Neuronal stem cell (in vitro differentiated cells): ENCODE measurements at regions not wholly inside any gene's neighbourhood (a gene's known extent, or its start where the extent isn't known, plus 50 kb on each side); places are given as distances from the start of the nearest gene placed in this dataset.

Experiments used
- DNase-seq: peaks from one replicate; pipeline ENCODE4 v3.0.0-alpha.2; 2013; ENCODE audit warnings: low spot score
- H2AFZ ChIP-seq: one replicate; pipeline ENCODE4 v1.6.1; 2013; ENCODE audit warnings: mild to moderate bottlenecking, low read length, inconsistent platforms
- H2AK5ac ChIP-seq: 2 replicates; pipeline ENCODE4 v1.6.1; 2013; ENCODE audit warnings: low read depth, mild to moderate bottlenecking, inconsistent platforms, low read length, moderate library complexity, mixed read lengths
- H2BK120ac ChIP-seq: 2 replicates; pipeline ENCODE4 v1.6.1; 2013; ENCODE audit warnings: low read depth, mild to moderate bottlenecking, inconsistent platforms, low read length, moderate library complexity, mixed read lengths
- H2BK12ac ChIP-seq: one replicate; pipeline ENCODE4 v1.6.1; 2013; ENCODE audit warnings: low read length, inconsistent platforms
- H2BK15ac ChIP-seq: 2 replicates; pipeline ENCODE4 v1.6.1; 2013; ENCODE audit warnings: mild to moderate bottlenecking, low read length, inconsistent platforms, mixed read lengths
- H2BK5ac ChIP-seq: one replicate; pipeline ENCODE4 v1.6.1; 2013; ENCODE audit warnings: inconsistent platforms, mild to moderate bottlenecking, low read length, moderate library complexity
- H3K14ac ChIP-seq: one replicate; pipeline ENCODE4 v1.6.1; 2013; ENCODE audit warnings: low read length, inconsistent platforms
- H3K18ac ChIP-seq: 2 replicates; pipeline ENCODE4 v1.6.1; 2013; ENCODE audit warnings: low read length, inconsistent platforms
- H3K23ac ChIP-seq: 2 replicates; pipeline ENCODE4 v1.6.1; 2013; ENCODE audit warnings: low read depth, mild to moderate bottlenecking, mixed read lengths, low read length, inconsistent platforms; ENCODE audit not compliant: poor library complexity
- H3K27ac ChIP-seq: replicated peaks from 3 replicates; pipeline ENCODE4 v1.5.1; 2013; ENCODE audit warnings: low read length, inconsistent platforms
- H3K27me3 ChIP-seq, 3 experiments: 2 replicates each; pipeline ENCODE4 v1.6.1; 2013; ENCODE audit warnings: low read length in 3 of 3, mild to moderate bottlenecking in 2 of 3, inconsistent platforms in 1 of 3, low read depth in 1 of 3, mixed read lengths in 1 of 3, moderate library complexity in 1 of 3; ENCODE audit not compliant: control insufficient read depth in 3 of 3, insufficient read depth in 3 of 3
- H3K36me3 ChIP-seq, 2 donors: replicated peaks in 1 of 2; 2 replicates each; pipeline ENCODE4 v1.6.1; 2013; ENCODE audit warnings: low read length in 2 of 2; ENCODE audit not compliant: control insufficient read depth in 2 of 2, insufficient read depth in 2 of 2
- H3K4ac ChIP-seq: 2 replicates; pipeline ENCODE4 v1.6.1; 2013; ENCODE audit warnings: inconsistent platforms, mild to moderate bottlenecking, low read length, moderate library complexity
- H3K4me1 ChIP-seq, 2 donors: 1 replicate in 1 of 2; 2 replicates in 1 of 2; pipeline ENCODE4 v1.6.1; 2013; ENCODE audit warnings: low read length in 2 of 2, low read depth in 1 of 2; ENCODE audit not compliant: control insufficient read depth in 2 of 2, insufficient read depth in 1 of 2
- H3K4me2 ChIP-seq: one replicate; pipeline ENCODE4 v1.6.1; 2013; ENCODE audit warnings: mild to moderate bottlenecking, low read length, inconsistent platforms; ENCODE audit not compliant: insufficient read depth, poor library complexity, severe bottlenecking
- H3K4me3 ChIP-seq, 2 donors: 2 replicates each; pipeline ENCODE4 v1.5.1; 2013; ENCODE audit warnings: low read length in 2 of 2, mild to moderate bottlenecking in 2 of 2, inconsistent platforms in 1 of 2, moderate library complexity in 1 of 2
- H3K79me1 ChIP-seq: one replicate; pipeline ENCODE4 v1.6.1; 2013; ENCODE audit warnings: low read depth, mild to moderate bottlenecking, inconsistent platforms, low read length, moderate library complexity
- H3K9ac ChIP-seq: one replicate; pipeline ENCODE4 v1.6.1; 2013; ENCODE audit warnings: mild to moderate bottlenecking, low read depth, low read length, inconsistent platforms; ENCODE audit not compliant: poor library complexity
- H3K9me3 ChIP-seq, 2 donors: replicated peaks in 1 of 2; 2 replicates each; pipeline versions ENCODE3 to v1.6.1; 2013; ENCODE audit warnings: low read length in 2 of 2, mild to moderate bottlenecking in 2 of 2, inconsistent platforms in 1 of 2, low read depth in 1 of 2, mixed read lengths in 1 of 2, moderate library complexity in 1 of 2; ENCODE audit not compliant: control insufficient read depth in 2 of 2, insufficient read depth in 1 of 2
- H4K8ac ChIP-seq: one replicate; pipeline ENCODE4 v1.6.1; 2013; ENCODE audit warnings: low read depth, mild to moderate bottlenecking, inconsistent platforms, low read length, moderate library complexity
- H4K91ac ChIP-seq: one replicate; pipeline ENCODE4 v1.6.1; 2013; ENCODE audit warnings: low read length, low read depth, mild to moderate bottlenecking, inconsistent platforms; ENCODE audit not compliant: poor library complexity
- WGBS, 2 donors: extraction: QIAGEN DNeasy Blood & Tissue Kit; methylation state at CpG; one replicate each; pipeline ENCODE4 v1.1.7; 2013; ENCODE audit warnings: missing lambda C conversion rate in 2 of 2, mixed read lengths in 1 of 2; ENCODE audit not compliant: insufficient read length in 2 of 2, insufficient replicate concordance in 1 of 2; ENCODE audit errors: extremely low coverage in 2 of 2; 5-methylcytosine and 5-hydroxymethylcytosine counted together

- Histone ChIP-seq H3K4me2 (no peak overlapping the region), H3K79me1 (no peaks in the 10 kb centered on the region), H4K91ac (no peak overlapping the region), H3K14ac (no peak overlapping the region), H4K8ac (no peak overlapping the region), H3K18ac (no peak overlapping the region), H3K4me1 (no peaks in the 10 kb centered on the region), H2BK120ac (no peak overlapping the region), H3K27me3 (no peaks in the 10 kb centered on the region), H3K9ac (no peak overlapping the region), H3K23ac (no peak overlapping the region), H2AK5ac (no peak overlapping the region), H3K27ac (no peak overlapping the region), H2AFZ (no peak overlapping the region), H3K9me3 (no peaks in the 10 kb centered on the region), H2BK5ac (no peak overlapping the region), H3K36me3 (no peaks in the 10 kb centered on the region), H2BK12ac (no peak overlapping the region), H2BK15ac (no peak overlapping the region), H3K4ac (no peak overlapping the region), H3K4me3 (no peak overlapping the region)
- DNase-seq: no peak
- no CpG with 5 or more reads among the region's 2 CpGs for WGBS, 2 donors
Observed at GRCh38 chr3:3665546-3665945, 133.7 kb upstream of the LRRN1 start.

- Histone ChIP-seq H2AK5ac (no peak overlapping the region), H3K14ac (no peak overlapping the region), H3K27me3 (no peaks in the 10 kb centered on the region), H3K4ac (no peak overlapping the region), H3K4me3 (no peak overlapping the region), H3K36me3 (no peaks in the 10 kb centered on the region), H2AFZ (no peak overlapping the region), H2BK5ac (no peak overlapping the region), H3K18ac (no peak overlapping the region), H4K91ac (no peak overlapping the region), H3K9me3 (no peaks in the 10 kb centered on the region), H3K79me1 (no peaks in the 10 kb centered on the region), H3K27ac (no peak overlapping the region), H2BK15ac (no peak overlapping the region), H3K4me2 (no peak overlapping the region), H2BK120ac (no peak overlapping the region), H4K8ac (no peak overlapping the region), H3K9ac (no peak overlapping the region), H3K23ac (no peak overlapping the region), H3K4me1 (no peaks in the 10 kb centered on the region), H2BK12ac (no peak overlapping the region)
- WGBS, 2 donors: no CpG with 5 or more reads among the region's 5 CpGs
- no peak for DNase-seq
Observed at GRCh38 chr3:3664935-3665334, 134.3 kb upstream of the LRRN1 start.

GRCh38 chr3:3662610-3663009, 136.6 kb upstream of the LRRN1 start:
- H3K4me2 ChIP-seq: no peak overlapping the region
- no peak overlapping the region for H4K8ac ChIP-seq
- no peak overlapping the region for H3K9ac ChIP-seq
- no peaks in the 10 kb centered on the region for H3K4me1 ChIP-seq
- H3K9me3 ChIP-seq: no peaks in the 10 kb centered on the region
- no peak for DNase-seq
- H2AFZ ChIP-seq: no peak overlapping the region
- no peak overlapping the region for H2BK120ac ChIP-seq
- H2BK5ac ChIP-seq: no peak overlapping the region
- H3K23ac ChIP-seq: no peak overlapping the region
- H2BK12ac ChIP-seq: no peak overlapping the region
- no peak overlapping the region for H3K18ac ChIP-seq
- H3K79me1 ChIP-seq: no peaks in the 10 kb centered on the region
- no peaks in the 10 kb centered on the region for H3K27me3 ChIP-seq
- no CpG with 5 or more reads among the region's 4 CpGs for WGBS, 2 donors
- no peak overlapping the region for H2BK15ac ChIP-seq
- H3K36me3 ChIP-seq: no peaks in the 10 kb centered on the region
- H2AK5ac ChIP-seq: no peak overlapping the region
- no peak overlapping the region for H3K4ac ChIP-seq
- H3K14ac ChIP-seq: no peak overlapping the region
- no peak overlapping the region for H3K4me3 ChIP-seq
- no peak overlapping the region for H3K27ac ChIP-seq
- H4K91ac ChIP-seq: no peak overlapping the region

GRCh38 chr3:3654916-3655315, 144.3 kb upstream of the LRRN1 start:
- Histone ChIP-seq H3K4ac (no peak overlapping the region), H2BK120ac (no peak overlapping the region), H2BK12ac (no peak overlapping the region), H2BK15ac (no peak overlapping the region), H2BK5ac (no peak overlapping the region), H3K18ac (no peak overlapping the region), H3K4me2 (no peak overlapping the region), H3K14ac (no peak overlapping the region), H4K91ac (no peak overlapping the region), H3K4me3 (no peak overlapping the region), H3K79me1 (no peaks in the 10 kb centered on the region), H4K8ac (no peak overlapping the region), H3K23ac (no peak overlapping the region), H3K27ac (no peak overlapping the region), H3K9ac (no peak overlapping the region), H3K27me3 (no peaks in the 10 kb centered on the region), H2AFZ (no peak overlapping the region), H3K4me1 (no peaks in the 10 kb centered on the region), H2AK5ac (no peak overlapping the region), H3K36me3 (no peaks in the 10 kb centered on the region), H3K9me3 (no peaks in the 10 kb centered on the region)
- no peak for DNase-seq
- WGBS, 2 donors: no CpG with 5 or more reads among the region's 2 CpGs
